ENCODE measurements at regions not wholly inside any gene's neighbourhood (a gene's known extent, or its start where the extent isn't known, plus 50 kb on each side); places are given as distances from the start of the nearest gene placed in this dataset.
"Not testable (repeated sequence)": the region's sequence is repeated elsewhere in the genome, so short reads cannot be mapped to it uniquely, and the experiment has no call there.

- no peak for DNase-seq
These were observed 1157.3 kb downstream of the PLA2G4A start for GRCh38 chr1:187985897-187986654.

- no peak for DNase-seq
These were observed 1158.6 kb downstream of the PLA2G4A start for GRCh38 chr1:187987236-187987776.

GRCh38 chr1:187991944-187992343 is 1163.2 kb downstream of the PLA2G4A start:
- no peak for DNase-seq

- no peak for DNase-seq
These were observed 1168.0 kb downstream of the PLA2G4A start for GRCh38 chr1:187996780-187997179.

GRCh38 chr1:187999973-188000372 is 1171.2 kb downstream of the PLA2G4A start:
- DNase-seq = peak in 1 of 3 experiments; percentile 7

- not testable (repeated sequence) for DNase-seq
These were observed 1174.9 kb downstream of the PLA2G4A start for GRCh38 chr1:188003687-188004086.

GRCh38 chr1:188004849-188005248 is 1176.1 kb downstream of the PLA2G4A start:
- peak in 1 of 3 experiments; percentile 63 for DNase-seq

GRCh38 chr1:188006354-188006753 is 1177.6 kb downstream of the PLA2G4A start:
- DNase-seq = no peak

GRCh38 chr1:188013222-188013849 is 1184.6 kb downstream of the PLA2G4A start:
- DNase-seq = not testable (repeated sequence)

- no peak for DNase-seq
These were observed 1189.2 kb downstream of the PLA2G4A start for GRCh38 chr1:188017921-188018320.

- no peak for DNase-seq
These were observed 1193.9 kb downstream of the PLA2G4A start for GRCh38 chr1:188022661-188023060.

GRCh38 chr1:188023206-188023605 is 1194.5 kb downstream of the PLA2G4A start:
- DNase-seq = no peak

GRCh38 chr1:188027613-188028012 is 1198.9 kb downstream of the PLA2G4A start:
- no peak for DNase-seq

GRCh38 chr1:188037572-188037971 is 1208.8 kb downstream of the PLA2G4A start:
- not testable (repeated sequence) for DNase-seq

- DNase-seq = peak in 1 of 3 experiments; percentile 14
These were observed 1214.9 kb downstream of the PLA2G4A start for GRCh38 chr1:188043536-188044245.

GRCh38 chr1:188050250-188050649 is 1221.5 kb downstream of the PLA2G4A start:
- DNase-seq = no peak

- DNase-seq = no peak
These were observed 1227.3 kb downstream of the PLA2G4A start for GRCh38 chr1:188056011-188056410.

GRCh38 chr1:188058801-188059200 is 1230.1 kb downstream of the PLA2G4A start:
- DNase-seq = no peak

- no peak for DNase-seq
These were observed 1233.1 kb downstream of the PLA2G4A start for GRCh38 chr1:188061881-188062280.

GRCh38 chr1:188062456-188062855 is 1233.7 kb downstream of the PLA2G4A start:
- DNase-seq = no peak

- DNase-seq = no peak
These were observed 1237.2 kb downstream of the PLA2G4A start for GRCh38 chr1:188065917-188066316.

- no peak for DNase-seq
These were observed 1242.1 kb downstream of the PLA2G4A start for GRCh38 chr1:188070848-188071247.

GRCh38 chr1:188089015-188089414 is 1260.3 kb downstream of the PLA2G4A start:
- DNase-seq = no peak
